EL (cell line): ENCODE measurements at regions not wholly inside any gene's neighbourhood (a gene's known extent, or its start where the extent isn't known, plus 50 kb on each side); places are given as distances from the start of the nearest gene placed in this dataset.

Source experiments
- DNase-seq: peaks from one replicate; pipeline ENCODE4 v3.0.0-alpha.2; 2016

- no peak for DNase-seq
Observed at GRCh38 chr1:214935258-214935657, 147.3 kb upstream of the KCNK2 start.

- DNase-seq, result no peak
Observed at GRCh38 chr1:214939180-214939579, 143.4 kb upstream of the KCNK2 start.

- DNase-seq, result no peak
Observed at GRCh38 chr1:214941061-214941460, 141.5 kb upstream of the KCNK2 start.

- no peak for DNase-seq
Observed at GRCh38 chr1:214943054-214943453, 139.5 kb upstream of the KCNK2 start.

GRCh38 chr1:214946615-214947014 lies 135.9 kb upstream of the KCNK2 start:
- DNase-seq, result no peak

GRCh38 chr1:214952648-214953047 lies 129.9 kb upstream of the KCNK2 start:
- no peak for DNase-seq

GRCh38 chr1:214953901-214954616 lies 128.5 kb upstream of the KCNK2 start:
- no peak for DNase-seq

GRCh38 chr1:214954617-214954949 lies 128.0 kb upstream of the KCNK2 start:
- DNase-seq, result no peak

- peak; percentile 98 for DNase-seq
Observed at GRCh38 chr1:214957330-214958137, 125.0 kb upstream of the KCNK2 start.

- peak; percentile 18 for DNase-seq
Observed at GRCh38 chr1:214958486-214958885, 124.1 kb upstream of the KCNK2 start.

- no peak for DNase-seq
Observed at GRCh38 chr1:214966346-214966745, 116.2 kb upstream of the KCNK2 start.

- peak; percentile 73 for DNase-seq
Observed at GRCh38 chr1:214967865-214968575, 114.5 kb upstream of the KCNK2 start.

GRCh38 chr1:214970016-214970415 lies 112.5 kb upstream of the KCNK2 start:
- DNase-seq, result no peak

- DNase-seq, result no peak
Observed at GRCh38 chr1:214971071-214971470, 111.5 kb upstream of the KCNK2 start.

GRCh38 chr1:214974002-214974401 lies 108.5 kb upstream of the KCNK2 start:
- no peak for DNase-seq

GRCh38 chr1:214976665-214977064 lies 105.9 kb upstream of the KCNK2 start:
- no peak for DNase-seq

- DNase-seq, result no peak
Observed at GRCh38 chr1:214977110-214977509, 105.4 kb upstream of the KCNK2 start.

GRCh38 chr1:214977700-214978374 lies 104.7 kb upstream of the KCNK2 start:
- DNase-seq, result no peak

GRCh38 chr1:214979191-214979590 lies 103.3 kb upstream of the KCNK2 start:
- DNase-seq, result no peak

- no peak for DNase-seq
Observed at GRCh38 chr1:214980921-214981320, 101.6 kb upstream of the KCNK2 start.

- peak; percentile 56 for DNase-seq
Observed at GRCh38 chr1:214983126-214983869, 99.2 kb upstream of the KCNK2 start.

- peak; percentile 68 for DNase-seq
Observed at GRCh38 chr1:214989341-214989740, 93.2 kb upstream of the KCNK2 start.

- peak; percentile 97 for DNase-seq
Observed at GRCh38 chr1:214990619-214991018, 91.9 kb upstream of the KCNK2 start.
